ENCODE measurements at regions not wholly inside any gene's neighbourhood (a gene's known extent, or its start where the extent isn't known, plus 50 kb on each side); places are given as distances from the start of the nearest gene placed in this dataset.

GRCh38 chr2:184114439-184114838 is 483.9 kb upstream of the ZNF804A start:
- ChIA-PET POLR2A (no interaction called here), CTCF (no interaction called here)
- Histone ChIP-seq H3K9me3 (no peaks in the 10 kb centered on the region), H3K27ac (ENCODE audit: low read depth in 2 of 2, low read length in 1 of 2) (no peak overlapping the region), H3K27me3 (ENCODE audit: insufficient read depth) (no peaks in the 10 kb centered on the region), H3K4me2 (no peak overlapping the region), H3K9me2 (no peaks in the 10 kb centered on the region), H3F3A (replicated peaks; ENCODE audit: insufficient read depth) (no peaks in the 10 kb centered on the region), H3K4me1 (ENCODE audit: control insufficient read depth in 1 of 2, insufficient read depth in 2 of 2, low read depth in 1 of 2, low read length in 1 of 2) (no peaks in the 10 kb centered on the region), H3K4me3 (ENCODE audit: low read depth in 2 of 2, low read length in 1 of 2) (no peak overlapping the region), H2AFZ (ENCODE audit: low read depth) (no peak overlapping the region), H4K20me1 (ENCODE audit: insufficient read depth) (no peaks in the 10 kb centered on the region), H3K9ac (no peak overlapping the region), H3K79me2 (ENCODE audit: insufficient read depth) (no peaks in the 10 kb centered on the region), H3K36me3 (replicated peaks in 1 of 2; ENCODE audit: control insufficient read depth in 1 of 2, insufficient read depth in 2 of 2, low read length in 1 of 2) (no peaks in the 10 kb centered on the region)
- TF ChIP-seq GATA2 (CRISPR knock-in tag; IDR thresholded peaks at IDR 0.05): no peak
- no peak for TF ChIP-seq ELF1 (IDR thresholded peaks at IDR 0.05)
- TF ChIP-seq ZBTB33 (IDR thresholded peaks at IDR 0.05; ENCODE audit: borderline replicate concordance, low read depth): no peak
- no peak for DNase-seq
- WGBS (ENCODE audit: low lambda C conversion rate): 12% methylated on average over 1 of the region's 1 CpG

GRCh38 chr2:184119989-184120800 is 478.1 kb upstream of the ZNF804A start:
- TF ChIP-seq SIN3A (IDR thresholded peaks at IDR 0.05; ENCODE audit: borderline replicate concordance, low read depth, low read length) (no peak), FOSL2 (IDR thresholded peaks at IDR 0.05; ENCODE audit: borderline replicate concordance, low read depth) (no peak), YY1 (IDR thresholded peaks at IDR 0.05; ENCODE audit: low read depth) (no peak), EZH2phosphoT487 (IDR thresholded peaks at IDR 0.05; ENCODE audit: borderline replicate concordance, low read depth) (no peak), RXRA (IDR thresholded peaks at IDR 0.05; ENCODE audit: borderline replicate concordance, low read depth) (no peak), NRF1 (IDR thresholded peaks at IDR 0.05; ENCODE audit: low read depth, low read length) (no peak), FOXM1 (IDR thresholded peaks at IDR 0.05; ENCODE audit: low read depth) (no peak), POLR2AphosphoS5 (IDR thresholded peaks at IDR 0.05; ENCODE audit: low read depth, low read length) (no peak)
- Histone ChIP-seq H3K9me2 (no peaks in the 10 kb centered on the region), H3K79me2 (ENCODE audit: insufficient read depth) (no peaks in the 10 kb centered on the region), H3K27ac (ENCODE audit: low read depth in 2 of 2, low read length in 1 of 2) (no peak overlapping the region), H3K4me1 (ENCODE audit: control insufficient read depth in 1 of 2, insufficient read depth in 2 of 2, low read depth in 1 of 2, low read length in 1 of 2) (no peaks in the 10 kb centered on the region), H3K27me3 (ENCODE audit: insufficient read depth) (no peaks in the 10 kb centered on the region), H3K36me3 (replicated peaks in 1 of 2; ENCODE audit: control insufficient read depth in 1 of 2, insufficient read depth in 2 of 2, low read length in 1 of 2) (no peaks in the 10 kb centered on the region), H2AFZ (ENCODE audit: low read depth) (no peak overlapping the region), H3F3A (replicated peaks; ENCODE audit: insufficient read depth) (no peaks in the 10 kb centered on the region), H4K20me1 (ENCODE audit: insufficient read depth) (no peaks in the 10 kb centered on the region), H3K9me3 (no peaks in the 10 kb centered on the region), H3K4me2 (no peak overlapping the region), H3K4me3 (ENCODE audit: low read depth in 2 of 2, low read length in 1 of 2) (no peak overlapping the region), H3K9ac (no peak overlapping the region)
- ChIA-PET CTCF (interaction anchor here (2.2 kb wide), 1 partner anchor 30 kb away, joined by 5 read pairs; no protein-coding TSS in a partner anchor), POLR2A (no interaction called here)
- no peak for DNase-seq
- WGBS (ENCODE audit: low lambda C conversion rate): 47% methylated on average over 1 of the region's 1 CpG

Measured in SK-N-SH (cell line).